Daoy (cell line): ENCODE measurements at regions not wholly inside any gene's neighbourhood (a gene's known extent, or its start where the extent isn't known, plus 50 kb on each side); places are given as distances from the start of the nearest gene placed in this dataset.
"Not testable (repeated sequence)": the region's sequence is repeated elsewhere in the genome, so short reads cannot be mapped to it uniquely, and the experiment has no call there.

ENCODE experiments used
- DNase-seq: peaks from one replicate; pipeline ENCODE4 v3.0.0-alpha.2; 2015; ENCODE audit warnings: low read depth

DNA sequence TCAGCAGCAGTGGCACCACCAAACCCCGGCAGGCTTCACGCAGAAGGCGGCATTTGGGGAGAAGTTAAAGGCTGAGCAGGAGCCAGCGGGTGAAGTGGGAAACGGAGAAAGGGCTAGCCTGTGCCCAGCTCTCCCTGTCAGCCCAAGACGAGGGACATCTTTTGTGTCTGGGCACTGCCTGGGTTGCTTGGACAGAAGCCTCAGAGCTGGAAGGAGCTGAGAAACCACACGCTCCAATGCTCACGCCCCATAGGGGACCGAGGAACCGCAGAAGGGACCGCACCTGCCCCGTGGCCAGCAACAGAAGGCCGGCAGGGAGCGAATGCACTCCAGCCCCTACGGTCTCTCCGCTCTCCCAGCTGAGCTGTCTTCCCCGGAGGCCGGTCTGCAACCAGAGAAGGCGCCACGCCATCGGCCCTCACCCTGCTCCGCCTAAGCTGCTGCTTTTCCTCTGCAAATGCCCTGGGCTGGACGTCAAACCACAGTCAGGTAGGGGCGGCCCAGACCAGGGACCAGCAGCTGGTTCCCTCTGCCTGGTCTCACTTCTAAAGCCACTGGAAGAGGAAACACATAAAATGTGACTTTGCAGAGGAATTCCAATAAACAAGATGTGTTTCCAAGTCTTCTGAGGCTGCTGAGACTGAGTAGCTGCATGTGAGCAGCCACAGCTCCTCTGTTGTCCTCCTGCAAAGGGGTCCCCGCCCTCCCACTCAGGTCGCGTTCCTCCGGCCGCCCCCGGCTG is 182.4 kb upstream of the ZNF469 start:
- DNase-seq, result not testable (repeated sequence)

DNA sequence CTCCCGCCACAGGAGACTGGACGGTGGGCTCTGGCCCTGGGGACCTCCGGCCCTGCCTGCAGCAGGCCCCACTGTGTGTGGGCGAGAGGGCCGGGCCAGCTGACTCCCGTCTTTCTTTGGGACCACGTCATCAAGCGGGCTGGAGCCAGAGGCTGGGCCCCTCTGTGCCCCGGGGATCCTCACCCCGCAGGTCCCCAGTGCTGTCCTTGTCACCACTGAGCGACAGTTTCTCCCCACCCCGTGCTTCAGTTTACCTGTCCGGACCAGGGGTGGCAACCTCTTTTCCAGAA is 181.9 kb upstream of the ZNF469 start:
- no peak for DNase-seq

DNA sequence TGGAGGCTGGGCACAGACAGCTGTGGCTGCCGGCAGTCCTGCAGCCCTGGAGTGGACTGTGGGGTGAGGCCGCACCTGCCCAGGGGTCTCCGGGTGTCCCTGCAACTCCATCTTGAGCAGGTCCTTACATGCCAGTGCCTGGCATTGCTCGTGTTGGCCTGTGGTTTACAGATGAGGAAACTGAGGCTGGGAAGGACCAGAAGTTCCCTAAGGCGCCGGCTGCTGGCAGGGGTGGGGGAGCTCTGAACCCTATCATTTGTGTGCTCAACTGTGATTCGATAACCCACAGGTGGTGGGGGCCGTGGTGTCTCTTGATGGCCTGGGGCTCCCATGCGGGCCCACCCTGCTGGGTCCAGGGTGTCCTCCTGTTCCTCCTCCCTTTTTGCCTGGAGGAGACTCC is 181.1 kb upstream of the ZNF469 start:
- not testable (repeated sequence) for DNase-seq

DNA sequence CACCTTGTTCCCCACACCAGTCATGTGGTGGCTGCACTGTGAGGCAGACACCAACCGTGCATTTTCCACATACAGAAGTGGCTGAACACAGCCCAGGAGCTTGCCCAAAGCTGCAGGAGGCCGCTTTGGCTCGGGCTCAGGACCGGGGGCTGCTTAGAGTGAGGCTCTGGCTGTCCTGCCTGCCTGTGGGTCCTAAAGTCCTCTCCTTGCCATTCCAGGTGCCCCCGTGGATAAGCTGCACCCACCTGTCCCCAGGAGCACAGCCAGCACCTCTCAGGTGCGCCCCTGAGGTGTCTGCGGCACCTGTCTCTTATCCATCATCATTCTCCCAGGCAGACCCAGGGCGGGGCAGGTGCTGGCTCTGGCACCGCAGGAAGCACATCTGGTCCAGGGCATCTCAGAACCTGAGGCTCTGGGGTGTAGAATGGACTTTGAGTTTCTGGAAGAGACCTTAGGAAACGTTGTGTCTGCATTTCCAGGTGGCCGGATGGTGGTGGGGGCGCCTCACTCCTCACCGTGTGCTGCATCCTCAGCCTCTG is 180.5 kb upstream of the ZNF469 start:
- DNase-seq, result no peak

DNA sequence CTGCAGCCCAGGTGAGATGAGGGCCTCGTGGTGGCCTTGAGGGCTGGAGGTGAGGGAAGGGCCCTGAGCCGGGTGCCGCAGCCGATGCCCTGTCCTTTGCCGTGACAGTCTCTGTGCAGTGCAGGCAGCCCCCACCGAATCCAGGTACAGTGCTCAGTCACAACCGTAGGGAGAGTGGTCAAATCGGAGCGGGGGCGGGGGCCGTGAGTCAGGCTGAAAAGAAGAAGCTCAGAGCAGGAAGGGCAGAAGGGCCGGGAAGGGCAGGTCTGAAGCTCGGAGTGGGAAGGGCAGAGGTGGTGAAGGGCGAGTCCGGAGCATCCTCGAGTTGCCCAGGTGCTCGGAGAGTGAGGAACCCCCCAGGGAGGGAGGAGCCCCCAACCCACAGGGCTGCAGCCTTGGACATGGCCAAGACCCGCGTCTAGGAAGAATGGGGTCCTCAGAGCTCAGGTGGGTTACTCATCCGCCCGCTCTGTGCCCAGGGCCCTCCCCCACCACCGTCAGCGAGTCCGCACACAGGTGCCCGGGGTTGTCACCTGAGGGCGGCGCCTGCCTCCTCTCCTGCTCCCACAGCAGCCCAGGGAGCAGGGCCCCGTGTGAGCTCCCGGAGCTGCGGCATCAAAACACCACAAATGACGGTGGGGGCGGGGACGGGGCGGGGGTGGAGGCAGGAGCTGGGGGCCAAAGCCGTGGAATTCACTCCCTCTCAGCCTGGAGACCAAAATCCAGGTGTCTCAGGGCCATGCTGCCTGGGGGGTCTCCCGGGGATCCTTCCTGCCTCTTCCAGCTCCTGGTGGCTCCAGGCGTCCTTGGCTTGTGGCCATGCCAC is 179.7 kb upstream of the ZNF469 start:
- DNase-seq, result not testable (repeated sequence)

DNA sequence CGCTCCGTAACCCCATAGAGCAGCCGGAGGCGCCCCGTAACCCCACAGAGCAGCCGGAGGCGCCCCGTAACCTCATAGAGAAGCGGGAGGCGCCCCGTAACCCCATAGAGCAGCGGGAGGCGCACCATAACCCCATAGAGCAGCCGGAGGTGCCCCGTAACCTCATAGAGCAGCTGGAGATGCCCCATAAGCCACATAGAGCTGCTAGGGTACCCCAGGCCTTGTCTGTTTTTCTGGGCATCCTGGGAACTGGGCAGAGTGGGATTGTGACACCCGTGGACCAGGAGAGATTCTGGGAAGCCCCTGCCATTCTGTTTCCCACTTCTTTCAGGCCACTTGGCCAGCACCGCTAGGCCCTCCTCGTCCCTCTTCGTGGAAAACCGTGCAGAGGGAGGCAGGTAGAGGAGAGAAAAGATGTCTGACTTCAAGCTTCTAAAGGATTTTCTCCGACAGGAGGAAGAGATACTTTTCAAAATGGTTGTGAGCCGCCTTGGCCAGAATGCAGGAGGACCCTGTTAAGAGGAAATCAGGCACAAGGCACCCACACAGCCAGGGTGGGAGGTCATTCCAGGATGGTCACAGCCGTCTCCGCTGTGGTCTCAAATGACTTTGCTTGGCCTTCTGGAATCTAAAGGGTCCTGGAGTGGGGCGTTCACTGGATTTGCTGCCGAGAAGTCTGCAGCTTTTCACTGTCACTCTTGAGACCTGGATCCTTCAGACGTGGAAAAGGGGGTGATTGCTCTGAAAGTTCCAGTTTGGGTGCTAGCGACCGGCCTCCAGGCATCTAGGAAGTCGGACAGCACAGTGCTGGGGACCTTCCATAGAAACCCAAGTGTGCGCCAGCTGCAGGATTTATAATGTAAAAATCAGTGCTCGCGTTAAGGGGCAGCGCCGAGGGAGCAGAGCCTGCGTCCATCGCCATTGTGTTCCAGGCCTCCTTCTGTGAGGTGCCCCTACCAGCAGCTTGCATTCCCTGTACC is 178.3 kb upstream of the ZNF469 start:
- DNase-seq, result not testable (repeated sequence)

DNA sequence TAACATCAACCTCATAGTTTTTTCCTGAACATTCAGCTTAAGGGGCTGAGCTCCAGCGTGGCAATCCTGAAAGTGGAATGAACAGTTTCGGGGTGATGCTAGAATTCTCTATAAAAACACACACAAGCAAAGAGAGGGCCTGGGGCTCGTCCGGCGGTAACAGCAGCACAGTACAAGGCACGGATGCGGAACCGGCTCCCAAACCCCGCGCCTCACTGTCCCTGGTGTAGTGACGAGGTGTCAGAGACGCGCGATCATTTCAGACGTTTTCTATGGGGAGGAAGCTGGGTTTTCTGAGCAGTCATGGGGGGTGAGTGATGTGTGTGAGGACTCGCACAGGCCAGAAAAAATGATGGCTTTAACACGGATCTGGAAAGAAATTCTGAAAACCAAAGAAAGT is 177.3 kb upstream of the ZNF469 start:
- DNase-seq, result not testable (repeated sequence)

DNA sequence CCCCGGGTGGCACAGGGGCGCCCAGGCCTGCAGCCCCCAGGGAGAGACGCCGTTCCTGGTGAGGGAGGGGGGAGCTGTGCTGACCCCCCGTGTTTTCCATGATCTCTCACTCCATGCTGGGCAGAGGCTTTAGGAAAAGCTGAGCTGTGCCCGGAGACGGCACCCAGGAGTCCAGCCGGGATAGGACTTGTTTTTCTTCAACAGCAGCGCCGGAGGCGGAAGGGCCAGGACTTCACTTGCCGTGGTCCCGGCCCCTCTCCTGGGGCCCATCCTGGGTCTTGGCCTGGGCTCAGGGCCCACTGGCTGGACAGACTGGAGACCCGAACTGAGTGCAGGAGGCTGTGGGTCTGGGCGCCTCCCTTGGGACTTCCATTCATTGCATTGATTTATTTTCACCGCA is 176.8 kb upstream of the ZNF469 start:
- not testable (repeated sequence) for DNase-seq

DNA sequence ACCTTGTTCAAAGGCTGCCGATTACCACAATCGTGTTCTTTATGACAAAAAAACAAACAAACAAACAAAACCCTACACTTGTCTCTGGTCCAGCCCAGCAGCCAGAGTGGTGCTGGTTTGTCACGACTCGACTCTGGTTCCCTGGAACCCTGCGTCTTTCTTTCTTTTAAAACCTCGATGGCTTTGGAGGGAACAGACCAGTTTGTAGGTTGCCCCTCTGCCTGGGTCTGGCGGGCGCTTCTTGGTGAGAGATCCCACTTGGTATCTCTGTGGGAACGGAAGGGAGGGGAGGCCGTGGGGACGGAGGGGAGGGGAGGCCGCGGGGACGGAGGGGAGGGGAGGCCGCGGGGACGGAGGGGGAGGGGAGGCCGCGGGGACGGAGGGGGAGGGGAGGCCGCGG is 176.2 kb upstream of the ZNF469 start:
- DNase-seq, result not testable (repeated sequence)

DNA sequence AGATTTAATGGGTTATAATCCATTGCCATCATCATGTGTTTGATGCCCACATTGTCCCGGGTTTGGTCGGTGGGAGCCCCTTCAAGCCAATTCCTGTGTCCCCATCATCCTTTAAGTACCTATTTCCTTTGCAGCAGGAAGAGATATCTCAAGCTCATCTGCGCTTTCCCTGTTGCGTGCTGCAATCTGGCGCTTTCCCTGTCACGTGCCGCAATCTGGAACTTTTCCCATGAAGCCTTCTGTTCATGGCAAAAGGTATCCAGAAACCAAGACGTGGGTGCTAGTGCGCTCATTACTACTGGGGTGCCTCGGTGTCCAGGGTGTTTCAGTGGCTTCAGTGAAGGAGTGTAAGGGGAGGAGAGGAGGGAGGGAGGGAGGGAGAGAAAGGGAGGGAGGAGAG is 174.6 kb upstream of the ZNF469 start:
- no peak for DNase-seq

DNA sequence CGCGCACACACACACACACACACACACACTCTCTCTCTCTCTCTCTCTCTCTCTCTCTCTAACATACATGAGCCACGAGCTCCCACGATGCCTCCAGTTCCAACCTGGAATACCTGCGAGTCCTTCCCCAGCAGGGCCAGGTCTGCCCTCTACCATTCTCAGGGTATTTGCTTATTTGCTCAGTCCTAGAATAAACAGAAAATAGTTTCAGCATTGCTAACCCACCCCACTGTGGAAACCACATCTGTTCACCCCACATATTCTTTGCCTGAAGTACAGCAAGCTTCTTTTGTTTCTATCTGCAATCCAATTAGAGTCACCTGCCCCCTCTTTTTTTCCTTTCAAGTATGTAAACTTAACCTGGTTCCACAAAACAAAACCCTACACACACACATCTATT is 174.0 kb upstream of the ZNF469 start:
- not testable (repeated sequence) for DNase-seq

DNA sequence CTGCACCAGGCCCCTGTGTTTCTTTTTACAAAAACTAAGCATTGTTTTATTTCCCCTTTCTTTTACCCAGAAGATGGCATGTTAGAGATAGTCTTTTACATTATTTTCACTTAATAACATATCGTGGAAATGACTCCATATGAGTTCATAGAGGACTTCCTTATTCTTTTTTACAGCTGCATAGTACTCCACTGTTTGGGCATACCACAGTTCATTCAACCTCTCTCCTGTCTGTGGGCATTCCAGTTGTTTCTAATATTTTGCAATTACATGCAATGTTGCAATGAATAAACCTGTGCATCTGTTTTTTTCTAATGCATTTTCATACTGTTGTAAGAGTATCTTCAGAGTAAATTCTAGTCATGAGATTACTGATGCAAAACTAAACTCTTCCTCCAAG is 173.2 kb upstream of the ZNF469 start:
- not testable (repeated sequence) for DNase-seq

DNA sequence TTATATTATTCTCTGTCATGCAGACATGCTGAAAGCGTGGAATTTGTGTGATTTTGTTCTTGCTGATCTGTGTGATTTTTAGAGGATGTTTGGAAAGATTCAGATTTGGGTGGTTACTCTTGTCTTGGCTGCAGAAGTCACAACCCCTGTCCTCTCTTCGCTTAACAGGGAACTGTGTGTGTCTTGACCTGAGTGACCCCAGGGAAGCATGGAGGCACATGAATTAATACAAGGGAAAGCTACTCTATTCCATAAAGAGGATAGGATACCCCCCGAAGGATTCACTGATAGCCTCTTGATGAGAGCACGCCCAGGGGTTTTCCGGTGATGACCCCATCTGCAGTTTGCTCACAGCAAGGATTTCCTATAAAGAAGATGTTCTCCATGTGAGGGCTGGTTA is 168.8 kb upstream of the ZNF469 start:
- DNase-seq, result not testable (repeated sequence)

DNA sequence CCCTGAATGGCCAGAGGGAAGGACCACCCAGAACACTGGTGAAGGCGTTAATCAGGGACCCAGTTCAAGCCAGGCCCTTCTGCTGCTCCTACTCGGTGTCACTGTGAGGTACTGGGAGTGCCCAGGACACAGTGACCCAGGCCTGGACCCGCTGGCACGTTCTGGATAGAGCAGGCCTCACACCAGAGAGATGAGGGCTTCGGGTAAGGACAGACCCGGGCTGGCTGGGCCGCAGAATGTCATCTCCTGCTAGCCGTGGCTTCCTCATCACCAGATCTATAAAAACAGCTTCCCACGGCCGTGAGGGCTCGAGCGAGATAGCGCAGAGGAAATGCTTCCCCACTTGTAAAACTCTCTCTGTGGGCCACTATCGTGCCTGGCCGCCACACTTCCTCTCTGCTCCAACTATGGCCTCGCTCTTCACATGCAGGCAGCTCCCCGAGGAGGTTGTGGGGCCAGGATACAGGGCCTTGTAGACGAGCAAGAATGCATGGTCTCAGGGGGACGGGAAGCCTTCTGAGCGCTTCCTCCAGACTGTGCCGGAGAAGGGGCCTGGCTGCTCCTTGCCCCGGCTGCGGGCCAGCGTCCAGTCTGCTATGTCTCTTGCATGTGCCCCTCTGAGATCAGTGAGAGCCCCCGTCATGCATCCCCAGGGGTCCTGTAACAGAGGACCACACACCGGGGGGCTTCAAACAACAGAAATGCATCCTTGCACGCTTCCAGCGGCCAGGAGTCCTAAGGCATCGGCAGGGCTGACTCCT is 161.6 kb upstream of the ZNF469 start:
- DNase-seq, result not testable (repeated sequence)

DNA sequence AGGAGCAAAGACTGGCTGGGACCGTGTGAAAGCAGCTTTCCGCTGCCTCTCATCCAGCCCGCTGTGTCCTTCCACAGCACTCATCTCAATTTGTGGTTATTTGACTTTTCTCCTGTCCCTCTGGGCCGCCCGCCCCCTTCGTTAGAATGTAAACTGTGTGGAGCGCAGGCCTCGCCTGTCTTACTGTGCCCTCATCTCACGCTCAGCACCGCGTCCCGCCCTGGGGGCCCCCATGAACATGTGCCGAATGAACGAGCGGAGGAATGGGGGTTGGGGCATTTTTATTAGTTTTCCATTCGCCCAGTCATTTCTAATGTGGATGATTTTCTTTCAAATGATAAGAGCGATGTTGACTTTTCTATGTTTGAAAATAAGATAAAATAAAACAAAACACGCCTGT is 159.1 kb upstream of the ZNF469 start:
- not testable (repeated sequence) for DNase-seq

DNA sequence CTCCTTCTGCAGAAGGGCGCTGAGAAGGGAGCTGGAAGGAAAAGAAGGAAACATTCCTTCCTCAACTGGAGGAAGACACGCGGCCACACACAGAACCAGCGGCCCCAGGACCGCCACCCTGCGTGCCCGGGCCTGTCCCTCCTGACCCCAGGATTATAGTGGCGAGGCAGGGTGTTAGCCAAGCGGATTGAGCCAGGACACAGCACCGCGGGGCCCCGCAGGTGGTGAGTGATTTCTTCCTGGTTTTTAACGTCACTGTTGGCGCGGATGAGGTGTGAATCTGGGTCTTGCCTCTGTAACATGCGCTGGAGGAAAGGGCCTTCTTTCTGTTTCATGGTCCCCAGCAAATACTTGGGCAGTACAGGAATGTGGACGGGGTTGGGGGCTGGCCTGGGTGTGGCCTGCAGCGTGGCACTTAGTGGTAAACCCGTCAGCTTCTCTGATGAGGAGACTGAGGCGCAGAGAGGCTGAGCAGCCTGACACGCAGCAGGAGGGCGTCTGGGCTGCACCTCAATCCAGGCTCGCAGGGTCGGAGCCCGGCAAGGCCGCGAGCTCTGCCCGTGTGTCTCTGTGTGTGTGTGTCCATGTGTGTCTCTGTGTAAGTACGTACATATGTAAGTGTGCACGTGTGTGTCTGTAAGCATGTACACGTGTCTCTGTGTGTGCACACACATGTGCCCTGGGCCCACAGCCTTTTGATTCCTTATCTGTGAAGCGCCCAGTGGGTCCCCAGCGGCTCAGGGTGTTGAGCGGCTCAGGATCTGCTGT is 158.4 kb upstream of the ZNF469 start:
- DNase-seq, result not testable (repeated sequence)

DNA sequence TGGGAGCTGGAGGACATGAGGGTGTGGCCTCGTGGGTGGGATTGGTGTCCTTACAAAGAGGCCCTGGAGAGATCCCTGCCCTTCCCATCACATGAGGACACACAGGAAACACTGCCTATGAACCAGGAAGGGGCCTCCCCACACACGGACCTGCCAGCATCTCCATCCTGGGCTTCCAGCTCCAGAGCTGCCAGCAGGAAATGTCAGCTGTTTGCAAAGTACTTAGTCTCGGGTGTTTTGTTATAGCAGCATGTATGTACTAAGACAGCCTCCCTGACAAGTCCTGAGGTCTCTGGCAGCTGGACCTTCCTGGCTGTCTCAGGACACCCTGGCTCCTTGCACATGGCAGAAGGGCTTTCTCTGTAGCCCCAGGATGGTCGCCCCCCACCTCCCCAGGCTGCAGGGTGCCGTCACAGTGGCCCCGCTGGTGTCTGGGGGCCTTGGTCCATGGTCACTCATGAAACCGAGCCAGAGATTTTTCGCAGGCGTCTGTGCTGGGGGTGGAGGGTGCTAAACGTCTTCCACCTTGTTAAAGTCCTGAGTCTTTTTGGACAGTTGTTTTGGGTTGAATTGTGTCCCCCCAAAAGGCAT is 157.0 kb upstream of the ZNF469 start:
- not testable (repeated sequence) for DNase-seq

DNA sequence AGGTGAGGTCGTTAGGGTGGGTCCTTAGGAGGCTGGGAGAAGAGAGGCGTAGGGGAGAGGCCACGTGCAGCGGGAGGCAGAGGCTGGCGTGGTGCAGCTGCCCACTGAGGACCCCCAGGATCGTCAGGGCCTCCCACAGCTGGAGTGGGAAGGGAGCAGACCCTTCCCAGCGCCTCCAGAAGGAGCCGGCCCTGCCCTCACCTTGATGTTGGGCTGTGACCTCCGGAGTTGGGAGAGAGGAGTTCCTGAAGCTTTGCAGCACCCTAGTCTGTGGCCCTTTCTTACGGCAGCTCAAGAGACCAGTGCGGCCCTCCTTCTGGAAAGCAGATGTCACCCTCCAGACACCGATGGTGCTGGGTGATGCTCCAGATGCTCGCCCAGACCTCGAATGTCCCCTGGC is 156.5 kb upstream of the ZNF469 start:
- DNase-seq, result not testable (repeated sequence)

DNA sequence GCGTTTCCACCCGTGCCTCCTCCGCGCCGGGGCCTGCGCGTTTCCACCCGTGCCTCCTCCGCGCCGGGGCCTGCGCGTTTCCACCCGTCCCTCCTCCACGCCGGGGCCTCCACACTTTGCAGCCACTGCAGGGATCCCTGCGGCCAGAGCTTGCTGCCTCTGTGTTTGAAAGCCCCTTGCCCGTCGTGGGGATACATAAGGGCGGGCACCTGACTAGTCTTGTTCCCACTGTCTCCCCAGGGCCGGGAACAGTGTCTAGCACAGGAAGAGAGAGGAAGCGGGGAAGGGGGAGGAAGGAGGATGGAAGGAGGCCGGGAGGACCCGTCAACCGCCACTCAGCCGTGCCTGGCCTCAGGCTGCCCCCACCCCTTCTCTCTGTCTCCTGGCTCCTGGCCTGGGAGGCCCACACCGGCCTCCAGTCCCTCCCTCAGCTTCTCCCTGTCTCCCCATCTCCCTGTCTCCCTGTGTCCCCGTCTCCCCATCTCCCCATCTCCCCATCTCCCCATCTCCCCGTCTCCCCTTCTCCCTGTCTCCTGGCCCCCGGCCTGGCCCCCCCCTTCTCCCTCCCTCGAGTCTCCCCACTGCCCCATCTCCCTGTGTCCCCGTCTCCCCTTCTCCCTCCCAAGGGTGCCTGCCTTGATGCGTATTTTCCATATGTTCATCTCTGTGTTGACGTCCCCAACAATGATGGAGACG is 155.6 kb upstream of the ZNF469 start:
- not testable (repeated sequence) for DNase-seq
